ENCODE measurements at regions not wholly inside any gene's neighbourhood (a gene's known extent, or its start where the extent isn't known, plus 50 kb on each side); places are given as distances from the start of the nearest gene placed in this dataset.
"Not testable (repeated sequence)": the region's sequence is repeated elsewhere in the genome, so short reads cannot be mapped to it uniquely, and the experiment has no call there.

GRCh38 chr13:74241343-74241742 lies 107.1 kb upstream of the KLF12 start:
- H3K9me3 ChIP-seq (ENCODE audit: control insufficient read depth, low read length); H3K36me3 ChIP-seq (ENCODE audit: control insufficient read depth, insufficient read depth, low read length); H3K4me1 ChIP-seq (ENCODE audit: control insufficient read depth, insufficient read depth, low read length, poor library complexity, severe bottlenecking); H3K4me3 ChIP-seq (ENCODE audit: extremely low read depth, insufficient read depth, low read length, poor library complexity, severe bottlenecking); H3K27ac ChIP-seq (ENCODE audit: low read depth, low read length, severe bottlenecking): not testable (repeated sequence)
- 83 to 87% methylated on average over 5 to 6 of the region's 19 CpGs for WGBS, 2 experiments (ENCODE audit: insufficient coverage in 2 of 2)

GRCh38 chr13:74230984-74231501 lies 96.8 kb upstream of the KLF12 start:
- Histone ChIP-seq H3K4me3 (ENCODE audit: extremely low read depth, insufficient read depth, low read length, poor library complexity, severe bottlenecking) (no peak overlapping the region), H3K9me3 (ENCODE audit: control insufficient read depth, low read length) (no peaks in the 10 kb centered on the region), H3K36me3 (ENCODE audit: control insufficient read depth, insufficient read depth, low read length) (no peaks in the 10 kb centered on the region), H3K27ac (ENCODE audit: low read depth, low read length, severe bottlenecking) (no peak overlapping the region), H3K4me1 (ENCODE audit: control insufficient read depth, insufficient read depth, low read length, poor library complexity, severe bottlenecking) (no peaks in the 10 kb centered on the region)
- 100% methylated on average over 1 of the region's 4 CpGs; no CpG with 5 or more reads in 1 of the 2 experiments for WGBS, 2 experiments (ENCODE audit: insufficient coverage in 2 of 2)

GRCh38 chr13:74229242-74229641 lies 95.0 kb upstream of the KLF12 start:
- H3K4me1 ChIP-seq (ENCODE audit: control insufficient read depth, insufficient read depth, low read length, poor library complexity, severe bottlenecking): no peaks in the 10 kb centered on the region
- no peak overlapping the region for H3K27ac ChIP-seq (ENCODE audit: low read depth, low read length, severe bottlenecking)
- WGBS, 2 experiments (ENCODE audit: insufficient coverage in 2 of 2): no CpG with 5 or more reads among the region's 4 CpGs
- H3K4me3 ChIP-seq (ENCODE audit: extremely low read depth, insufficient read depth, low read length, poor library complexity, severe bottlenecking): no peak overlapping the region
- no peaks in the 10 kb centered on the region for H3K36me3 ChIP-seq (ENCODE audit: control insufficient read depth, insufficient read depth, low read length)
- H3K9me3 ChIP-seq (ENCODE audit: control insufficient read depth, low read length): no peaks in the 10 kb centered on the region

- H3K4me3 ChIP-seq (ENCODE audit: extremely low read depth, insufficient read depth, low read length, poor library complexity, severe bottlenecking): no peak overlapping the region
- no peaks in the 10 kb centered on the region for H3K36me3 ChIP-seq (ENCODE audit: control insufficient read depth, insufficient read depth, low read length)
- WGBS, 2 experiments (ENCODE audit: insufficient coverage in 2 of 2): 89 to 91% methylated on average over 2 of the region's 6 CpGs
- no peak overlapping the region for H3K27ac ChIP-seq (ENCODE audit: low read depth, low read length, severe bottlenecking)
- no peaks in the 10 kb centered on the region for H3K9me3 ChIP-seq (ENCODE audit: control insufficient read depth, low read length)
- H3K4me1 ChIP-seq (ENCODE audit: control insufficient read depth, insufficient read depth, low read length, poor library complexity, severe bottlenecking): no peaks in the 10 kb centered on the region
Measured at GRCh38 chr13:74227476-74228158, 93.4 kb upstream of the KLF12 start.

GRCh38 chr13:74226791-74227475 lies 92.7 kb upstream of the KLF12 start:
- H3K4me1 ChIP-seq (ENCODE audit: control insufficient read depth, insufficient read depth, low read length, poor library complexity, severe bottlenecking): no peaks in the 10 kb centered on the region
- no peaks in the 10 kb centered on the region for H3K36me3 ChIP-seq (ENCODE audit: control insufficient read depth, insufficient read depth, low read length)
- H3K27ac ChIP-seq (ENCODE audit: low read depth, low read length, severe bottlenecking): no peak overlapping the region
- no peak overlapping the region for H3K4me3 ChIP-seq (ENCODE audit: extremely low read depth, insufficient read depth, low read length, poor library complexity, severe bottlenecking)
- H3K9me3 ChIP-seq (ENCODE audit: control insufficient read depth, low read length): no peaks in the 10 kb centered on the region
- WGBS, 2 experiments (ENCODE audit: insufficient coverage in 2 of 2): 78 to 89% methylated on average over 2 to 3 of the region's 4 CpGs

- H3K27ac ChIP-seq (ENCODE audit: low read depth, low read length, severe bottlenecking): no peak overlapping the region
- H3K9me3 ChIP-seq (ENCODE audit: control insufficient read depth, low read length): no peaks in the 10 kb centered on the region
- no peaks in the 10 kb centered on the region for H3K36me3 ChIP-seq (ENCODE audit: control insufficient read depth, insufficient read depth, low read length)
- no CpG with 5 or more reads among the region's 2 CpGs for WGBS, 2 experiments (ENCODE audit: insufficient coverage in 2 of 2)
- H3K4me1 ChIP-seq (ENCODE audit: control insufficient read depth, insufficient read depth, low read length, poor library complexity, severe bottlenecking): peaks cover 3% of the 10 kb centered on the region
- H3K4me3 ChIP-seq (ENCODE audit: extremely low read depth, insufficient read depth, low read length, poor library complexity, severe bottlenecking): no peak overlapping the region
Measured at GRCh38 chr13:74221752-74222151, 87.5 kb upstream of the KLF12 start.

GRCh38 chr13:74219566-74219965 lies 85.4 kb upstream of the KLF12 start:
- 33% methylated on average over 1 of the region's 2 CpGs; no CpG with 5 or more reads in 1 of the 2 experiments for WGBS, 2 experiments (ENCODE audit: insufficient coverage in 2 of 2)
- peaks cover 3% of the 10 kb centered on the region for H3K4me1 ChIP-seq (ENCODE audit: control insufficient read depth, insufficient read depth, low read length, poor library complexity, severe bottlenecking)
- no peak overlapping the region for H3K4me3 ChIP-seq (ENCODE audit: extremely low read depth, insufficient read depth, low read length, poor library complexity, severe bottlenecking)
- no peaks in the 10 kb centered on the region for H3K9me3 ChIP-seq (ENCODE audit: control insufficient read depth, low read length)
- H3K36me3 ChIP-seq (ENCODE audit: control insufficient read depth, insufficient read depth, low read length): no peaks in the 10 kb centered on the region
- H3K27ac ChIP-seq (ENCODE audit: low read depth, low read length, severe bottlenecking): no peak overlapping the region

- 84 to 98% methylated on average over 6 of the region's 7 CpGs for WGBS, 2 experiments (ENCODE audit: insufficient coverage in 2 of 2)
- H3K27ac ChIP-seq (ENCODE audit: low read depth, low read length, severe bottlenecking): no peak overlapping the region
- H3K4me1 ChIP-seq (ENCODE audit: control insufficient read depth, insufficient read depth, low read length, poor library complexity, severe bottlenecking): peaks cover 3% of the 10 kb centered on the region
- H3K4me3 ChIP-seq (ENCODE audit: extremely low read depth, insufficient read depth, low read length, poor library complexity, severe bottlenecking): no peak overlapping the region
- no peaks in the 10 kb centered on the region for H3K9me3 ChIP-seq (ENCODE audit: control insufficient read depth, low read length)
- no peaks in the 10 kb centered on the region for H3K36me3 ChIP-seq (ENCODE audit: control insufficient read depth, insufficient read depth, low read length)
Measured at GRCh38 chr13:74218291-74218690, 84.1 kb upstream of the KLF12 start.

GRCh38 chr13:74217811-74218210 lies 83.6 kb upstream of the KLF12 start:
- H3K4me1 ChIP-seq (ENCODE audit: control insufficient read depth, insufficient read depth, low read length, poor library complexity, severe bottlenecking): peaks cover 3% of the 10 kb centered on the region
- H3K36me3 ChIP-seq (ENCODE audit: control insufficient read depth, insufficient read depth, low read length): no peaks in the 10 kb centered on the region
- WGBS, 2 experiments (ENCODE audit: insufficient coverage in 2 of 2): 100% methylated on average over 1 of the region's 1 CpG; no CpG with 5 or more reads in 1 of the 2 experiments
- H3K9me3 ChIP-seq (ENCODE audit: control insufficient read depth, low read length): no peaks in the 10 kb centered on the region
- no peak overlapping the region for H3K4me3 ChIP-seq (ENCODE audit: extremely low read depth, insufficient read depth, low read length, poor library complexity, severe bottlenecking)
- H3K27ac ChIP-seq (ENCODE audit: low read depth, low read length, severe bottlenecking): no peak overlapping the region

GRCh38 chr13:74215420-74215819 lies 81.2 kb upstream of the KLF12 start:
- Histone ChIP-seq H3K4me1 (ENCODE audit: control insufficient read depth, insufficient read depth, low read length, poor library complexity, severe bottlenecking) (peaks cover 8% of the 10 kb centered on the region), H3K27ac (ENCODE audit: low read depth, low read length, severe bottlenecking) (no peak overlapping the region), H3K36me3 (ENCODE audit: control insufficient read depth, insufficient read depth, low read length) (no peaks in the 10 kb centered on the region), H3K9me3 (ENCODE audit: control insufficient read depth, low read length) (no peaks in the 10 kb centered on the region), H3K4me3 (ENCODE audit: extremely low read depth, insufficient read depth, low read length, poor library complexity, severe bottlenecking) (no peak overlapping the region)
- WGBS, 2 experiments (ENCODE audit: insufficient coverage in 2 of 2): 75 to 83% methylated on average over 1 to 2 of the region's 2 CpGs

- Histone ChIP-seq H3K27ac (ENCODE audit: low read depth, low read length, severe bottlenecking) (no peak overlapping the region), H3K36me3 (ENCODE audit: control insufficient read depth, insufficient read depth, low read length) (no peaks in the 10 kb centered on the region), H3K4me3 (ENCODE audit: extremely low read depth, insufficient read depth, low read length, poor library complexity, severe bottlenecking) (no peak overlapping the region), H3K9me3 (ENCODE audit: control insufficient read depth, low read length) (no peaks in the 10 kb centered on the region), H3K4me1 (ENCODE audit: control insufficient read depth, insufficient read depth, low read length, poor library complexity, severe bottlenecking) (peaks cover 5% of the 10 kb centered on the region)
- 90 to 94% methylated on average over 2 to 4 of the region's 5 CpGs for WGBS, 2 experiments (ENCODE audit: insufficient coverage in 2 of 2)
Measured at GRCh38 chr13:74214321-74214720, 80.1 kb upstream of the KLF12 start.

Data from mesodermal cell (in vitro differentiated cells).